Aorta (tissue), 5 donors: ENCODE measurements at regions not wholly inside any gene's neighbourhood (a gene's known extent, or its start where the extent isn't known, plus 50 kb on each side); places are given as distances from the start of the nearest gene placed in this dataset.
A peak's percentile ranks its signal among the peaks of the same experiment; 100 is the strongest.

Experiments used
- ATAC-seq: fragments of 200-7000 bp; cut with Tn5 transposase; one replicate; pipeline ENCODE4 v1.9.1; 2022; ENCODE audit warnings: moderate library complexity; ENCODE audit not compliant: low FRiP score
- DNase-seq, 2 donors: peaks; one replicate each; pipeline ENCODE4 v3.0.0-alpha.2; 2020
- H3K27ac ChIP-seq, 2 donors: one replicate each; pipeline ENCODE4 v1.5.1; 2013; ENCODE audit warnings: low read length in 2 of 2, mild to moderate bottlenecking in 2 of 2, moderate library complexity in 2 of 2, control low read depth in 1 of 2, inconsistent platforms in 1 of 2, low read depth in 1 of 2
- H3K27me3 ChIP-seq, 2 donors: one replicate each; pipeline ENCODE4 v1.6.1; 2013; ENCODE audit warnings: control low read depth in 1 of 2, low read length in 1 of 2, mild to moderate bottlenecking in 1 of 2, moderate library complexity in 1 of 2; ENCODE audit not compliant: insufficient read depth in 2 of 2, control insufficient read depth in 1 of 2
- H3K36me3 ChIP-seq, 2 donors: one replicate each; pipeline ENCODE4 v1.6.1; 2013; ENCODE audit warnings: control low read depth in 1 of 2, low read length in 1 of 2, mild to moderate bottlenecking in 1 of 2; ENCODE audit not compliant: insufficient read depth in 2 of 2, control insufficient read depth in 1 of 2
- H3K4me1 ChIP-seq, 2 donors: one replicate each; pipeline ENCODE4 v1.6.1; 2013; ENCODE audit warnings: low read length in 2 of 2, control low read depth in 1 of 2, mild to moderate bottlenecking in 1 of 2, moderate library complexity in 1 of 2; ENCODE audit not compliant: insufficient read depth in 2 of 2, control insufficient read depth in 1 of 2
- H3K4me3 ChIP-seq, 2 donors: one replicate each; pipeline ENCODE4 v1.5.1; 2013; ENCODE audit warnings: low read length in 2 of 2, control low read depth in 1 of 2, mild to moderate bottlenecking in 1 of 2
- H3K9me3 ChIP-seq: one replicate; pipeline ENCODE4 v1.6.1; 2013; ENCODE audit warnings: mild to moderate bottlenecking, low read length; ENCODE audit not compliant: control insufficient read depth
- WGBS, 2 donors: extraction: QIAGEN DNeasy Blood & Tissue Kit; methylation state at CpG; one replicate each; pipeline ENCODE4 v1.1.7; 2013; 5-methylcytosine and 5-hydroxymethylcytosine counted together
- intact Hi-C, 2 donors: fragments of 100-400 bp; cut with DNase I; formaldehyde crosslinking; loops; one replicate each; pipeline versions ENCODE4 v1.14.2 to v1.15.0; 2022
- donor health status: healthy with polysubstance abuse.
- donor health status: Bipolar disorder and iron deficiency.
- donor health status: DM: no; HTN: no; CAD: no.
- donor health status: DM: no; HTN: no; CAD: no.
- donor health status: DM: yes; HTN: yes; CAD: no.

GRCh38 chr22:47553436-47553835, 791.0 kb downstream of the TBC1D22A start:
- intact Hi-C loops = no loop called here
- Histone ChIP-seq H3K27me3 (no peaks in the 10 kb centered on the region), H3K36me3 (no peaks in the 10 kb centered on the region), H3K27ac (no peak overlapping the region), H3K4me3 (no peak overlapping the region), H3K9me3 (no peaks in the 10 kb centered on the region), H3K4me1 (no peaks in the 10 kb centered on the region)
- ATAC-seq = no peak
- WGBS, 2 donors = 77 to 82% methylated on average over 7 of the region's 7 CpGs
- peak in 1 of 2 donors; percentile 47 for DNase-seq

DNA sequence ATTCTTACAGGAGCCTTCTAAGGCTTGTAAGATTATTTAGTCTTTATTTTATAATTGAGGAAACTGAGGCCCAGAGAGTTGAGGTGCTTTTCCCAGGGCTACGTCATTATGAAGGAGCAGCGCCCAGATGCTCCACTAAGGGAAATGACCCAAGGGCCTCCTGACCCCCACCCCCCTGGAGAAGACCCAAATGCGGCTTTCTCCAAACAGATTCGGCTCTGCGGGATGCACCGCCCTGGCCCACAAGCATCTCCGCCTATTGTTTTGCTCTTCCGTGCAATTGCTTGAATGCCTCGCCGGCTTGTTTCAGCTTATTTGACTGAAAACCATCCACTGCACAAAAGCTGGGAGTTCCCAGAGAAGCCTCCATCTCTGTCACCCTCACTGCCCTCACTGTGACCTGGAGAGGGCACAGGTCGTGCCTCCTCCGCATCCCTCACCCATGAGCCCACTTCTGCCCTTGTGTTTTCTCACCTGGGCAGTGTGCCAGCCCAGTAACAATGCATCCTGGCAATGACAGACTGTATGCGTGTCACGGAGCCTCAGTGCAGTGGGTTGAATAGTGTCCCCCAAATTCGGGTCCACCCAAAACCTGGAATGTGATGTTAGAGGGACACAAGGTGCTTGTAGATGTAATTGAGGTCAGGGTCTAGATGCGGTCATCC, 790.2 kb downstream of the TBC1D22A start:
- intact Hi-C loops = no loop called here
- Histone ChIP-seq H3K36me3 (no peaks in the 10 kb centered on the region), H3K27me3 (no peaks in the 10 kb centered on the region), H3K4me3 (no peak overlapping the region), H3K4me1 (no peaks in the 10 kb centered on the region), H3K27ac (no peak overlapping the region), H3K9me3 (no peaks in the 10 kb centered on the region)
- WGBS, 2 donors = 83 to 86% methylated on average over 16 of the region's 16 CpGs
- no peak for ATAC-seq
- peak in 1 of 2 donors; percentile 46 for DNase-seq

DNA sequence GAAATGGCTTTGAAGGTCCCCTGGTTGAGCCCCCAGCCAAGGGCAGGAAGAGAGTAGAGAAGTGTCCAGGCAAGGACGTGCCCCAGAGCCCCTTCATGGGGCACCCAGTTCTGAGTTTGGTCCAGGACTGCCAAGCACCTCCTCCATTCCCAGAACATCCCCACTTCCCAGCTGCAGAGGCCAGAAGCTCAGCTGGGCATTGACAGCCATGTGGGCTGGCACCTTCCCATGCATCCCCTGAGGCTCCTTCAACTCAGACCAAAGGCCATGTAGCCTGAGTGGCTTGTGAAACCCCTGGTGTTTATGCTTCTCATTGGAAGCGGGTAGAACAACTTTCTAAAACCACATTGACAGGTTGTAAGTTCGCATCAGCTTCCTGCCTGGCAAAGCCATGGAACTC, 789.6 kb downstream of the TBC1D22A start:
- ATAC-seq = no peak
- no peaks in the 10 kb centered on the region for H3K36me3 ChIP-seq
- H3K27me3 ChIP-seq = no peaks in the 10 kb centered on the region
- DNase-seq = peak in 1 of 2 donors; percentile 23
- H3K9me3 ChIP-seq = no peaks in the 10 kb centered on the region
- H3K4me1 ChIP-seq = no peaks in the 10 kb centered on the region
- 70 to 72% methylated on average over 3 of the region's 3 CpGs for WGBS, 2 donors
- no peak overlapping the region for H3K27ac ChIP-seq
- intact Hi-C loops = no loop called here
- no peak overlapping the region for H3K4me3 ChIP-seq

- intact Hi-C loops = no loop called here
- 71 to 80% methylated on average over 7 of the region's 7 CpGs for WGBS, 2 donors
- ATAC-seq (no peak), DNase-seq (peak in 1 of 2 donors; percentile 42)
- Histone ChIP-seq H3K36me3 (no peaks in the 10 kb centered on the region), H3K4me1 (no peaks in the 10 kb centered on the region), H3K4me3 (no peak overlapping the region), H3K27ac (no peak overlapping the region), H3K27me3 (no peaks in the 10 kb centered on the region), H3K9me3 (no peaks in the 10 kb centered on the region)
Measured at GRCh38 chr22:47551431-47551775, 789.0 kb downstream of the TBC1D22A start.

DNA sequence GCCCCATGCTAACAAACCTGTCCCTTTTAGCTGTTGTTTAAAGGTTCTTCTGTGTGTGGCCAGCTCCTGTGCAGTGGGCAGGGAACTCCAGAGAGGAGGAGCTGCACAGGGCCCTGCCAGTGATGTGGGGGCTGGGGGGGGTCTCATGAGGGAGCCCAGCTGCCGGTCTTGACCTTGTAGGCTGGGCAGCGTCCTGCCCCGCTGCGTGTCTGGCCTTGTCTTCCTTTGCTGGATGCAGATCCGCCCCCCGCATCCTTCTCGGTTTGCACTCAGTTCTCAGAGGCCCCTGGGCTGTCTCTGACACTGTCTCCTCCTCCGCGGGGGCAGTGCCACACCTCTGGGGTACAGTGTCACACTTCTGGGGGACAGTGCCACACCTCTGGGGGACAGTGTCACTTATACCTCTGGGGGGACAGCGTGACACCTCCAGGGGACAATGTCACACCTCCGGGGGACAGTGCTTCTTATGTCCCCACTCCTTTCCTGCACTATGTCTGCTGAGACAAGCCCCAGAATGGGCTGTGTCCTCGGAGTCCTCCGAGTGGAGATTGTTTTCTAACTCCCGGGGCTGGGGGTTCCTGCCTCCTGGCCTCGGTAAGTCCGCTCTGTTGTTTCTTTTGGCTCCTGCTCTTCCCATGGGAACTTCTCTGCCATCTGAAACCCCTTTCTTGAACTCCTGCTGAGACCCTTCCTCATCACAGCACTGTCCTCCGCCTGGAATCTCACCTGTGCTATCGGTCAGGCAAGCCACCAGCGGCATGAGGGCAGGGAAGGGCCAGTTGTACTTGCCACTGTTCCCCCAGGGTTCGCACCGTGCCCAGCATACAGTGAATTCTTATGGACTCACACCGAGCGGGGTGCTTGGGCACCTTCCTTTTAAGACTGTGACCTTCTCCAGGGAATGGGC, 788.3 kb downstream of the TBC1D22A start:
- ATAC-seq (no peak), DNase-seq (peak in 1 of 2 donors; percentile 55)
- Histone ChIP-seq H3K9me3 (no peaks in the 10 kb centered on the region), H3K4me3 (no peak overlapping the region), H3K27ac (no peak overlapping the region), H3K36me3 (no peaks in the 10 kb centered on the region), H3K27me3 (no peaks in the 10 kb centered on the region), H3K4me1 (no peaks in the 10 kb centered on the region)
- intact Hi-C loops = no loop called here
- 35 to 44% methylated on average over 23 of the region's 23 CpGs for WGBS, 2 donors

- intact Hi-C loops = no loop called here
- Histone ChIP-seq H3K27ac (no peak overlapping the region), H3K4me3 (no peak overlapping the region), H3K4me1 (no peaks in the 10 kb centered on the region), H3K36me3 (no peaks in the 10 kb centered on the region), H3K9me3 (no peaks in the 10 kb centered on the region), H3K27me3 (no peaks in the 10 kb centered on the region)
- DNase-seq = peak in 1 of 2 donors; percentile 70
- ATAC-seq = no peak
- WGBS, 2 donors = 70 to 75% methylated on average over 17 of the region's 17 CpGs
Measured at GRCh38 chr22:47549741-47550340, 787.4 kb downstream of the TBC1D22A start.

DNA sequence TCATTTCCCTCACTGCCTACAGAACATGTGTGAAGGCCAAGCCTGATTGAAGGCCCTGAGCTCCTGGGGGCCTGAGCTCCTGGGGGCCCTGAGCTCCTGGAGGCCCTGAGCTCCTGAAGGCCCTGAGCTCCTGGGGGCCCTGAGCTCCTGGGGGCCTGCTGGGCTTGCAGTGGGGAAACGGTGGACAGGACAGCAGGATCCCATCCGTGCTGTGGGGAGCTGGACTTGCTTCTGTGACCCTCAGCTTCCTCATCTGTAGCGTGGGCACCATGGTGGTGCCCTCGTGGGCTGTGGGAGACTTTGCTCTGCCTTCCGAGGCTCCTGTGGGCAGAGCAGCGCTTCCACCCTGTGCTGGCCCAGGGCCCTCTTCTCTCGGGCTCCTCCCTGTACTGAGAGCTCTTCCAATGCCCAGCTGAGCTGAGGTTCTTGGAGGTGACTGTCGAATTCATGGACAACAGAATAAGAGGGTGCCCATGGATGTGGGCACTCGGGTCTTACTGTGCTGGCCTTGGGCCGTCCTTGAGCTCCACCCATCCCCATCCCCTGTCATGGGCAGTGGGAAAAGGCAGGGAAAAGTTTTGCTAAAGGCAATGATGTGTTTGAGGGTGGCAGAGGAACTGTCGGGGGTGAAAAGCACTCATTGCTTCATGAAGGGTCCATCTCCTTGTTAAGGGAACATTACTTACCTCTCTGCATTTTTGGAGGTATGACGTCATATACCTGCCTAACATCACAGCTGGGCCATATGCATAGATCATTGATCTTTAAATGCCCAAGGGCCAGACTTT, 786.7 kb downstream of the TBC1D22A start:
- intact Hi-C loops = no loop called here
- DNase-seq (peak in 1 of 2 donors; percentile 28), ATAC-seq (no peak)
- no peaks in the 10 kb centered on the region for H3K4me1 ChIP-seq
- no peaks in the 10 kb centered on the region for H3K36me3 ChIP-seq
- H3K9me3 ChIP-seq = no peaks in the 10 kb centered on the region
- 81% methylated on average over 12 of the region's 12 CpGs for WGBS, 2 donors
- no peak overlapping the region for H3K4me3 ChIP-seq
- no peaks in the 10 kb centered on the region for H3K27me3 ChIP-seq
- no peak overlapping the region for H3K27ac ChIP-seq

- intact Hi-C loops = no loop called here
- peaks cover 2% of the 10 kb centered on the region for H3K9me3 ChIP-seq
- ATAC-seq (no peak), DNase-seq (no peak)
- no peaks in the 10 kb centered on the region for H3K27me3 ChIP-seq
- H3K36me3 ChIP-seq = no peaks in the 10 kb centered on the region
- H3K4me1 ChIP-seq = no peaks in the 10 kb centered on the region
- WGBS, 2 donors = 77 to 83% methylated on average over 20 of the region's 20 CpGs
- H3K4me3 ChIP-seq = no peak overlapping the region
- H3K27ac ChIP-seq = no peak overlapping the region
Measured at GRCh38 chr22:47547881-47548650, 785.6 kb downstream of the TBC1D22A start.
